A673 (cell line): ENCODE measurements at regions not wholly inside any gene's neighbourhood (a gene's known extent, or its start where the extent isn't known, plus 50 kb on each side); places are given as distances from the start of the nearest gene placed in this dataset.

ENCODE experiments used
- BruUV-seq: library from RNA; stranded (reverse); fragments of 400-500 nt; replicated peaks from 2 replicates; lab custom pipeline; 2021; lab: Mats Ljungman, UMichigan
- CTCF ChIA-PET: fragments of 300-600 bp; sonication (Branson Sonifier 250); formaldehyde crosslinking; loops from one replicate; lab custom pipeline; 2022; ENCODE audit warnings: antibody characterized with exemption; lab: Charles Lee
- POLR2A ChIA-PET: fragments of 300-600 bp; sonication (Branson Sonifier 250); formaldehyde crosslinking; loops from one replicate; lab custom pipeline; 2022; ENCODE audit warnings: antibody characterized with exemption; ENCODE audit not compliant: low non-redundant PET; lab: Charles Lee
- DNase-seq: peaks from one replicate; pipeline ENCODE4 v3.0.0-alpha.2; 2015; ENCODE audit warnings: low spot score
- H3K27ac ChIP-seq: fragments of 200-600 bp; sonication (generic); 2 replicates; pipeline ENCODE4 v1.5.1; 2016; ENCODE audit warnings: mixed run types, low read depth, mild to moderate bottlenecking, mixed read lengths, antibody characterized with exemption, low read length; ENCODE audit not compliant: poor library complexity, severe bottlenecking
- H3K27me3 ChIP-seq: fragments of 200-600 bp; sonication (generic); replicated peaks from 2 replicates; pipeline ENCODE4 v1.6.1; 2017; ENCODE audit warnings: mixed run types, low read depth, mild to moderate bottlenecking, mixed read lengths, antibody characterized with exemption, low read length; ENCODE audit not compliant: insufficient read depth, poor library complexity
- H3K36me3 ChIP-seq: fragments of 200-600 bp; sonication (generic); 2 replicates; pipeline ENCODE4 v1.6.1; 2016; ENCODE audit warnings: mixed run types, mild to moderate bottlenecking, mixed read lengths, antibody characterized with exemption, low read length; ENCODE audit not compliant: insufficient read depth, poor library complexity, severe bottlenecking
- H3K4me1 ChIP-seq: fragments of 200-600 bp; sonication (generic); 2 replicates; pipeline ENCODE4 v1.6.1; 2017; ENCODE audit warnings: mixed run types, mild to moderate bottlenecking, mixed read lengths, antibody characterized with exemption, low read length; ENCODE audit not compliant: insufficient read depth, poor library complexity, severe bottlenecking
- H3K4me3 ChIP-seq: fragments of 200-600 bp; sonication (generic); 2 replicates; pipeline ENCODE4 v1.5.1; 2016; ENCODE audit warnings: low read depth, mixed run types, mild to moderate bottlenecking, mixed read lengths, low read length; ENCODE audit not compliant: poor library complexity, severe bottlenecking
- H3K9me3 ChIP-seq: fragments of 200-600 bp; sonication (generic); 2 replicates; pipeline ENCODE4 v1.6.1; 2016; ENCODE audit warnings: mixed run types, low read depth, mild to moderate bottlenecking, mixed read lengths, antibody characterized with exemption, low read length; ENCODE audit not compliant: poor library complexity, severe bottlenecking
- CTCF ChIP-seq: fragments of 300-800, 200-600 bp; sonication (generic); conservative IDR thresholded peaks from 2 replicates; pipeline ENCODE4 v1.5.1; 2017; ENCODE audit warnings: low read depth, mild to moderate bottlenecking, antibody characterized with exemption, low read length, moderate library complexity, mixed read lengths
- EZH2 ChIP-seq: fragments of 200-600 bp; sonication (generic); IDR thresholded peaks from 2 replicates; pipeline ENCODE4 v1.6.1; 2017; ENCODE audit warnings: borderline replicate concordance, low read depth, mild to moderate bottlenecking, mixed read lengths, antibody characterized with exemption, low read length; ENCODE audit not compliant: poor library complexity, severe bottlenecking
- intact Hi-C: fragments of 100-400 bp; cut with micrococcal nuclease; formaldehyde crosslinking; loops from one replicate; pipeline ENCODE4 v1.10.0; 2022; ENCODE audit not compliant: unreplicated experiment

DNA sequence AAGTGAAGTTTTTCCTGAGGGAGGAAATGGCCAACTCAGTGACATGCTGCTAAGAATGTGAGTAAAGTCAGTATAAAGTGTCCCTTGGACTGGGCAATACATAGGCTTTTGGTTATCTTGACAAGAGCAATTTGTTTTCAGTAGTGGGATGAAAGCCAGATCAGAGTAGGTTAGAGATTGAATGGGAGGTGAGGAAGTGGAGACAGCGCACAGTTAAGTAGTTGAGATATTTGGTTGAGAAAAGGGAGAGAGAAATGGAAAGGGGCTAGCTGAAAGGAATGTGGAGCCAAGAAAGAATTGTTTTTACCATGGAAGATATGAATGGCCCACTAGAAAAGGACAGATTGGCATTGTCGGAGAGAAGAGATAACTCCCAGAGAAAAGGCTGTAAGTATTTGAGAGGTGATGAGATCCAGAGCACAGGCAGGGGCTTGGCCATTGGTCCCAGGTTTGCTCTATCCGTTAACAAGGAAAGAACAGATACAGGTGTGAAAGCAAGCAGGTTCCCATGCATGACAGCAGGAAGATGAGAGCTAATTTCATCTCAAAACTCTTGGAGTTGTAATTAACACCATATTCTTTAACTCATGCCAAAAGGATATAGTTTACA is 392.0 kb downstream of the NR2F1-AS1 start:
- Histone ChIP-seq H3K9me3 (no peaks in the 10 kb centered on the region), H3K36me3 (no peaks in the 10 kb centered on the region), H3K4me3 (no peak overlapping the region), H3K27me3 (no peaks in the 10 kb centered on the region), H3K4me1 (no peaks in the 10 kb centered on the region), H3K27ac (no peak overlapping the region)
- intact Hi-C loops: no loop called here
- ChIA-PET POLR2A (no interaction called here), CTCF (no interaction called here)
- no peak for DNase-seq
- BruUV-seq: no TSS peak
- TF ChIP-seq EZH2 (no peak), CTCF (no peak)

- intact Hi-C loops: no loop called here
Observed at GRCh38 chr5:93186076-93186682, 394.8 kb downstream of the NR2F1-AS1 start.

DNA sequence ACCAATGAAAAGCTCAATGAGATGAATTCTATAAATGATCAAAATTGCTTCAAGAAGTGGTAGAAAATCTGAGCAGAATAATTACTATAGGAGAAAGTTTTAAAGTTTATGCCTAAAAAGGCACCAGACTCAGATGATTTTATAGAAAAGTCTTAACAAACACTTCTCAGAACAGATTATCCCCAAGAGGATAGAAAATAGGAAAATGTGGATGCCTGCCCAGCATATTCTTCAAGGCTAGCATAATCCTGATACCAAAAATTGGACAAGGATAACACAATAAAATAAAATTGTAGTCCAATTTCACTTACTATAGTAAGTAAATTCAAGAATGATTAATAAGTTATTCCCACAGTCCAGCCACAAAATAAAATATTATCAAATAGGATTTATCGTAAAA is 397.0 kb downstream of the NR2F1-AS1 start:
- intact Hi-C loops: no loop called here
- H3K4me1 ChIP-seq: no peaks in the 10 kb centered on the region
- ChIA-PET CTCF (no interaction called here), POLR2A (no interaction called here)
- no TSS peak for BruUV-seq
- no peaks in the 10 kb centered on the region for H3K9me3 ChIP-seq
- H3K36me3 ChIP-seq: no peaks in the 10 kb centered on the region
- TF ChIP-seq EZH2 (no peak), CTCF (no peak)
- no peak overlapping the region for H3K27ac ChIP-seq
- no peak overlapping the region for H3K4me3 ChIP-seq
- no peaks in the 10 kb centered on the region for H3K27me3 ChIP-seq
- DNase-seq: no peak

More at GRCh38 chr5:93186076-93186682, 394.8 kb downstream of the NR2F1-AS1 start:
- ChIA-PET POLR2A (no interaction called here), CTCF (no interaction called here)
- Histone ChIP-seq H3K27me3 (no peaks in the 10 kb centered on the region), H3K4me1 (no peaks in the 10 kb centered on the region), H3K9me3 (no peaks in the 10 kb centered on the region), H3K27ac (no peak overlapping the region), H3K36me3 (no peaks in the 10 kb centered on the region), H3K4me3 (no peak overlapping the region)
- no TSS peak for BruUV-seq
- TF ChIP-seq CTCF: no peak
- no peak for TF ChIP-seq EZH2
- DNase-seq: no peak
